Activated gamma-delta T cell treated with Interleukin-2 at 50 U/mL for 16 hours (primary cell): ENCODE measurements at regions not wholly inside any gene's neighbourhood (a gene's known extent, or its start where the extent isn't known, plus 50 kb on each side); places are given as distances from the start of the nearest gene placed in this dataset.
"Not testable (repeated sequence)": the region's sequence is repeated elsewhere in the genome, so short reads cannot be mapped to it uniquely, and the experiment has no call there.

Experiments
- DNase-seq: peaks from one replicate; pipeline ENCODE4 v3.0.0-alpha.2; 2020

GRCh38 chr17:65301184-65301583, 164.0 kb downstream of the RGS9 start:
- no peak for DNase-seq

DNA sequence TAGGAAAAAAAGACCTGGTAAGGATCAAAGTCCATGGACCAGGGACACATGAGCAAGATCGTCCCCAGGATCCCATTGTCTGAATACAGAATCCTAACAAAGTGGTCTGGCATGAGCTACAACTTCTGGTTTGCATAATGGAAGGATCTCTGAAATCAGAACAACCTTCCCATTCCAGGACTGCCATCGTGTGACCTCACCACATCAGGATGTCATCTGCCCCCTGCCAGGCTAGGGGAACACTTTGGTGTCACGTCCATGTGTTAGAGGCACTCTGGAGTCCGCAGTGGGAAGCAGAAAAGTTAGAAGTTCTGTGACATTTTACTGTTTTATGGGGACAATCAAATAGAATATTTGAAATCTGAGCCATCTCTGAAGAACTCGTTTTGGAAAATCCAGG, 160.7 kb downstream of the RGS9 start:
- DNase-seq = no peak

- DNase-seq = no peak
These were observed 160.2 kb downstream of the RGS9 start for GRCh38 chr17:65297384-65297783.

DNA sequence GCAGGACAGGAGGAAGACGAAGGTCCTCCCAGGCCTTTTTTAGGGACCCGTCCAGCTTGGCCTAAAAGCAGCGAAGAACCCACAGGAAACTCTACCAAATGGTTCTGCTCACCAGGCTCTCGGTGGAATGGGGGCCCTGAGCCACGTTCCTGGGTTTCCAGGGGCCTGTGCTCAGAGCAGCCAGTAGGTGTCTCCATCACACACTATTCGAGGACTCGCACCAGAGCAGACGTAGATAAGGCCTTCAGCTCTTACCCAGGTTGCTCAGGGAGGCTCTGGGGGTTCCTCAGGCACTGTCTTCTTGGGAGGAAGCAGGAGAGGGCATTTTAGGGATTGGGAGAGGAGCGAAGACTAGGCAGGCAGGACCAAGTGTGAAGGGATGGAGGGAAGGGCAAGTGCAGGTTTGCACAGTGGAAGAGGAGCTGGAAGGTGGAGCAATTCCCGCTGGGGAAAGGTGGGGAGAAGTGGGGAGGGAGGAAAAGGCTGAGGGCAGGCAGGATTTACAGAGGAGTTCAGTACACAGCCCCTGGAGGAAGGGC, 157.1 kb downstream of the RGS9 start:
- DNase-seq = peak; percentile 47

DNA sequence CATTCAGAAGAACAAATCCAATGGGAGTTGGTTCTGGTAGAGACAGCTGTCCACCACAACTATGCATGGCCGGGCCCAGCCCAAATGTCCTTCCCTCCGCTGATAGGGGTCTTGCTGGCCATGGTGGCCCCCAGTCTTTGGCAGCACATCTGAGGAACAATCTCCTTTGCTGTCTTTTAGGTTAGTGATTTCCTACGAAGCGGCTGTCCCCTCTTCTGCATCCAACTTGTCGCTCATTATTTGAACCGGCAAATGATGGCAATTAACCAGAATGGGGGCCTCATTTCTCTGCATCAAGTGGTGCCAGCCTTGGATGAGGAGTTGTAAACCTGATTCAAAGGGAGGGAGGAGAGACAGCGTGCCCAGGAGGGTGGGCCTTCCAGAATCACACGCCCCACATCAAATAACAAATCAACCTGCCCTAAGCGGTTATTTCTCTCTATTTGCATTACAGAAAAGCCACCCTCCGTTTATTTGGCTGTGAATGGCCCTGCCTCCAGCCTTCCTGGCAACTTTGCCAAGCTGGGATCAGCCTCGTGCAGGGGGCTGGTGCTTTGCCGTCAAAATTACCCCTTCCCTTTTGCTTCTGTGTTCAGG, 156.5 kb downstream of the RGS9 start:
- DNase-seq = no peak

- DNase-seq = no peak
These were observed 155.3 kb downstream of the RGS9 start for GRCh38 chr17:65292430-65292829.

DNA sequence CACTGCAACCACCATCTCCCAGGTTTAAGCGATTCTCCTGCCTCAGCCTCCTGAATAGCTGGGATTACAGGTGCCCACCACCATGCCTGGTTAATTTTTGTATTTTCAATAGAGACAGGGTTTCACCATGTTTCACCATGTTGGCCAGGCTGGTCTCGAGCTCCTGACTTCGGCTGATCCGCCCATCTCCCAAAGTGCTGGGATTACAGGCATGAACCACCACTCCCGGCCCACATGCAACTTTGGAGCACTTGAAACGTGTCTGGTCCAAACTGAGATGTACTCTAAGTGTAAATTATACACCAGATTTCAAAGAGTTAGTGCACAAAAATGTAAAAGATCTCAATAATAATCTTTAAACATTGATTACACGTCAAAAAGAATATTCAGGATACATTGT, 154.1 kb downstream of the RGS9 start:
- not testable (repeated sequence) for DNase-seq

DNA sequence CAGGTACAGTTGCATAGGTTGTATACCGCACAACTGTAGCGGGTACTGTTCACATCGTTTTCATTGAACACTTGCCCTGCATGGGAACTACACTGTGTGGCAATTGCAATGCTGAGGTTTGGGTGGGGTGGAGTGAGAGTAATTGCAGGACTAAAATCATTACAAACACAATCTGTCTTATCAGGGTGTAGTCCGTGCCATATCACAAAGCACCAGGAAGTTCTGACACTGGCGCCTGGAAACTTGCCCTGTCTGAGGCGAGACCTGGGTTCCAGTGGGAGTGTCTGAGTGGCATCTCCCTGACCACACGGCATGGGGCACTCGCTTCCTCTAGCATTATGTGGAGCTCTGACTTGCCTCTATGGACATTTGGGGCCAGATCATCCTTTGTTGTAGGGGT, 153.4 kb downstream of the RGS9 start:
- DNase-seq = no peak

GRCh38 chr17:65290056-65290455, 152.9 kb downstream of the RGS9 start:
- no peak for DNase-seq

GRCh38 chr17:65287040-65287439, 149.9 kb downstream of the RGS9 start:
- no peak for DNase-seq

GRCh38 chr17:65283704-65284103, 146.5 kb downstream of the RGS9 start:
- no peak for DNase-seq

- DNase-seq = no peak
These were observed 142.3 kb downstream of the RGS9 start for GRCh38 chr17:65279456-65279855.

DNA sequence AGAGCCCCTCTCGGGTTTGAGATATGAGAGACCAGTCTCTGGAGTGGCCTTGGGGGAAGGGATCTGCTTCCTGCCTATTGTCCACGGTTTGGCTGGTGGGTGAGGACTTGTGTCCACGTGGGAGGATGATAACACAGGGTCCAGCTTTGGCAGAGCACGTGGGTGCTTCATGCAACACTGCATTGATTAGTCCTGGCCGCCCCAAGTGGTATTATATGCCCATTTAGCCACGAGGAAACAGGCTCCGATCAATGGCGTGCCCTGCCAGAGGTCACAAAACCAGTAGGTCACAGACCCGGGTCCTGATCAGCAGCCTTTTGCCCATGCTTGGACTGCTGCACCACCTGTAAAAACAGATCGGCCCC, 141.6 kb downstream of the RGS9 start:
- DNase-seq = no peak

DNA sequence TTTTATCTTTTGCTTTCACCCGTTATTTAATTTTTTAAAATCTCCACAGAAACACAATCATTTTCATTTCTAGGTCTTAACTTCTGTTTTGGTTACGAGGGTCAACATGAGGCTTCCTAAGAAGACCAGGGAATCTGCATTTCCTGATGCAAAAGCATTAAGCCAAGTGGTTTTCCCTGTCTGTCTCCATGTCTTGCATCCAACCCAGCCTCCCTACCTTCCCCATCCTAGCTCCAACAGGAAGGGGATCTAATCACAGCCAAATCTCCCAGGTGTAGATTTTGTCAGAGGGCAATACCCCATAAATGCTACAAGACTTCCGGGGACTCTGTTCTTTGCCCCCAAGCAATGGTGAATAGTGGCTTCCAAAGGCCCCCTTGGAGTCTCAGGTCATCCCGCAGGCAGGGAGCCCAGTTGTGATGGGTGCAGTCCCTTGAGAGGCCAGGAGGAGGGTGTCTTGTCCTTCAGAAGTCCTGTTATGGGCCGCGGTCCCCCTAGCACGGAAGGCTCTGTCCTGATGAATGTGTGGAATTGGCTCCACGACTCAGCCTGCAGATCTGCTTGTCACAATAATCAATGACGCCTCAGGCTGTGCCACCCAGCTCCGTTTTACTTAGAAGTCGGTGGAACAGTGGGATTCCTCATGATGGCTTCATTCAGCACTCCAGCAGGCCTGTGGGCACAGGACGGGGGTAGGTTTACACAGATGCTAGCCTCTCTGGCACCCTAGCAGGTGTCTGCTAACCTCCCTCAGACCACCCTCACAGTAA, 141.1 kb downstream of the RGS9 start:
- DNase-seq = peak; percentile 11

DNA sequence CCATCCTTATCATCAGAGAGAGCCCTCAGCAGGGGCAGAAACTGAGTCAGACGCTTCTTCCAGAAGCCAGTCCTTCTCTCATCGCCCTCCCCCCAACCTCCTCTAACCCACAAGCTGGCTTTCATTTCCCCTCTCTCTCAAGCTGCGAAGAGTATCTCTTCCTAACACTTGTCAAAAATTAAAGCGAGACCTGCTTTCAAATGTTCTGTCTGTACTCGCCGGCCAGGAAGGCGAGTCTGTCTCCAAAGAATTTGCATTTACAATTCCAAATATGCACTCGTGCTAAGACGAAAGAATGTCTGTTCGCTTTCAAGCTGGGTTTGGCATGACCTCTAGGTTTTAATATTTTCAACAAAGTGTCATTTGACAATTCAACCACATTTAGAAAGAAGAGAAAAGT, 140.4 kb downstream of the RGS9 start:
- DNase-seq = no peak
